PC-9 (cell line): ENCODE measurements at regions not wholly inside any gene's neighbourhood (a gene's known extent, or its start where the extent isn't known, plus 50 kb on each side); places are given as distances from the start of the nearest gene placed in this dataset.

Experiments
- BruUV-seq: library from RNA; stranded (reverse); fragments of 400-500 nt; replicated peaks from 2 replicates; lab custom pipeline; 2021; lab: Mats Ljungman, UMichigan
- CTCF ChIA-PET: fragments of 300-600 bp; sonication (Branson Sonifier 250); formaldehyde crosslinking; loops from one replicate; lab custom pipeline; 2022; ENCODE audit warnings: antibody characterized with exemption; lab: Charles Lee
- POLR2A ChIA-PET: fragments of 300-600 bp; sonication (Branson Sonifier 250); formaldehyde crosslinking; loops from one replicate; lab custom pipeline; 2022; ENCODE audit warnings: antibody characterized with exemption; ENCODE audit not compliant: unreplicated experiment; lab: Charles Lee
- DNase-seq, 2 experiments: peaks; one replicate each; pipeline versions ENCODE4 v3.0.0 to v3.0.0-alpha.2; 2015 to 2022; ENCODE audit warnings: mixed read lengths in 1 of 2
- H2AFZ ChIP-seq: fragments of 200-600 bp; sonication (generic); 2 replicates; pipeline ENCODE4 v1.8.1; 2017; ENCODE audit warnings: antibody characterized with exemption
- H3F3A ChIP-seq: fragments of 200-600 bp; sonication (generic); 2 replicates; pipeline ENCODE4 v1.8.1; 2017; ENCODE audit warnings: antibody characterized with exemption, mild to moderate bottlenecking, low read depth; ENCODE audit not compliant: insufficient read depth
- H3K27ac ChIP-seq: fragments of 200-600 bp; sonication (generic); 2 replicates; pipeline ENCODE4 v1.6.1; 2016; ENCODE audit warnings: mixed run types
- H3K27me3 ChIP-seq: fragments of 200-600 bp; sonication (generic); 2 replicates; pipeline ENCODE4 v1.6.1; 2016; ENCODE audit warnings: low read depth, mixed run types; ENCODE audit not compliant: insufficient read depth
- H3K36me3 ChIP-seq: fragments of 200-600 bp; sonication (generic); 2 replicates; pipeline ENCODE4 v1.6.1; 2016; ENCODE audit warnings: low read depth, mixed run types
- H3K4me1 ChIP-seq: fragments of 200-600 bp; sonication (generic); replicated peaks from 2 replicates; pipeline ENCODE4 v1.6.1; 2016; ENCODE audit warnings: mixed run types; ENCODE audit not compliant: insufficient read depth
- H3K4me2 ChIP-seq: fragments of 200-600 bp; sonication (generic); 2 replicates; pipeline ENCODE4 v1.6.1; 2017; ENCODE audit warnings: mixed run types
- H3K4me3 ChIP-seq: fragments of 200-600 bp; sonication (generic); 2 replicates; pipeline ENCODE4 v1.6.1; 2016; ENCODE audit warnings: mixed run types
- H3K79me2 ChIP-seq: fragments of 200-600 bp; sonication (generic); 2 replicates; pipeline ENCODE4 v1.6.1; 2017; ENCODE audit warnings: low read depth, mixed run types
- H3K9me2 ChIP-seq: fragments of 200-600 bp; sonication (generic); 2 replicates; pipeline ENCODE4 v1.8.1; 2017; ENCODE audit warnings: mild to moderate bottlenecking; ENCODE audit not compliant: insufficient read depth
- H3K9me3 ChIP-seq: fragments of 200-600 bp; sonication (generic); 2 replicates; pipeline ENCODE4 v1.8.1; 2016; ENCODE audit warnings: low read depth; ENCODE audit not compliant: insufficient read depth
- H4K20me1 ChIP-seq: fragments of 200-600 bp; sonication (generic); 2 replicates; pipeline ENCODE4 v1.8.1; 2017; ENCODE audit not compliant: insufficient read depth
- CTCF ChIP-seq: fragments of 200-600 bp; sonication (generic); conservative IDR thresholded peaks from 2 replicates; pipeline ENCODE4 v1.6.1; 2017; ENCODE audit warnings: mixed run types, antibody characterized with exemption, mild to moderate bottlenecking, moderate library complexity
- EZH2 ChIP-seq: fragments of 200-600 bp; sonication (generic); IDR thresholded peaks from 2 replicates; pipeline ENCODE4 v1.8.0; 2017; ENCODE audit warnings: antibody characterized with exemption, low read depth
- intact Hi-C: fragments of 100-400 bp; cut with micrococcal nuclease; formaldehyde crosslinking; loops from one replicate; pipeline ENCODE4 v1.10.0; 2022; ENCODE audit not compliant: unreplicated experiment

DNA sequence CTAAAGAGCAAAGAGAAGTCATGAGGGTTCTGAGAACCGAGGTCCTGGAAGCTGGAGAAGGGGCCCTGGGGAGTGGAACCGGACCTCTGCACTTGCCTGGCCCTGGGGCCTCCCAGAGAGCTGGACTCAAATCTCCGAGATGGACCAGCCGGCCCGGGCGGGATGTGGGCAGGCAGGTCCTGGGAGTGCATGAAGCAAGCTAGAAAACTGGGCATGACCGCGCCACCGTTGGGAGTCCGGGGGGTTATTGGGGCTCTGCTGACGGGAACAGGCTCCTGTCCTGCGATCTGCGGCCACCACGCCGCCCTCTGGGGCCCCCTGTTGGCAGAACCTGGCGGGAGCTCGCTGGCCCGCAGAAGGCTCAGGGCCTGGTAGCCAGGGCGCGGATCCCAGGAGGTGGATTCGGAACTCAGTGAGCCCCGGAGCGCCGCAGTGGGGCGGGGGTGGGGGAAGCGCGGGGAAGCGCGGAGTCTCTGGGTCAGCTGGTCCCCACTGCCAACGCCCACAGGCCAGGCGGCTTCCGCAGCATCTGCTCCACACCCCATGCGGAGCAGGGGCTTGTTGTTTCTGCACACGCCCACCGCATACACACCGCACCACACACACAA, 150.6 kb downstream of the ERCC6L2 start:
- no peaks in the 10 kb centered on the region for H3K9me2 ChIP-seq
- no peaks in the 10 kb centered on the region for H3K4me1 ChIP-seq
- no peaks in the 10 kb centered on the region for H3F3A ChIP-seq
- intact Hi-C loops: no loop called here
- H2AFZ ChIP-seq: no peak overlapping the region
- H3K27ac ChIP-seq: no peak overlapping the region
- TF ChIP-seq EZH2: no peak
- TF ChIP-seq CTCF: no peak
- no peaks in the 10 kb centered on the region for H3K27me3 ChIP-seq
- ChIA-PET CTCF (no interaction called here), POLR2A (no interaction called here)
- no peaks in the 10 kb centered on the region for H3K36me3 ChIP-seq
- H3K4me3 ChIP-seq: no peak overlapping the region
- H3K4me2 ChIP-seq: no peak overlapping the region
- DNase-seq: no peak
- no peaks in the 10 kb centered on the region for H3K9me3 ChIP-seq
- H4K20me1 ChIP-seq: no peaks in the 10 kb centered on the region
- no peaks in the 10 kb centered on the region for H3K79me2 ChIP-seq
- no TSS peak for BruUV-seq

DNA sequence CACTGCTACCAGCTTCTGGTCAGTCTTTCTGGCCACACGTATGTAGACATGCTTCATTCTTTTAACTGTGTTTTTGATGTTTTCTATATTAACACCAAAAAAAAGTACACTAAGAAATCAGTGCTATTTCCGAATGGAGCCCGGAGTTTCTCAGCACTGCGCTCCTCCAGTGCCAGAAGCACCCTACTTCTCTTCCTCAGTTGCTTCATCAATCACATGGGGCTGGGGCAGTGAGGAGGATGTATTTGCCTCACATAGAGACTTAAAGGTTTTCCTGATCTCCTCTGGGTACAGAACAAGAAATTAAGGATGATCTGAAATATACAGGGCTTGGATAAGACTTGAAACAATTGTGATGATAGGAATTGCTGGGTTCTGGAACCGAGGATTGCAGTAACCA, 148.0 kb downstream of the ERCC6L2 start:
- intact Hi-C loops: no loop called here

GRCh38 chr9:96022445-96023051, 147.1 kb downstream of the ERCC6L2 start:
- no peak for TF ChIP-seq CTCF
- no peak for TF ChIP-seq EZH2
- Histone ChIP-seq H3K27ac (no peak overlapping the region), H2AFZ (no peak overlapping the region), H3K36me3 (no peaks in the 10 kb centered on the region), H3K4me3 (no peak overlapping the region), H3F3A (no peaks in the 10 kb centered on the region), H4K20me1 (no peaks in the 10 kb centered on the region), H3K27me3 (no peaks in the 10 kb centered on the region), H3K4me2 (no peak overlapping the region), H3K4me1 (no peaks in the 10 kb centered on the region), H3K79me2 (no peaks in the 10 kb centered on the region), H3K9me3 (no peaks in the 10 kb centered on the region), H3K9me2 (no peaks in the 10 kb centered on the region)
- POLR2A ChIA-PET: no interaction called here
- no peak for DNase-seq
- intact Hi-C loops: no loop called here
- no TSS peak for BruUV-seq
- CTCF ChIA-PET: no interaction called here

More for the DNA sequence above, 148.0 kb downstream of the ERCC6L2 start:
- Histone ChIP-seq H3K4me3 (no peak overlapping the region), H3K9me2 (no peaks in the 10 kb centered on the region), H3K27me3 (no peaks in the 10 kb centered on the region), H2AFZ (no peak overlapping the region), H3K9me3 (no peaks in the 10 kb centered on the region), H3F3A (no peaks in the 10 kb centered on the region), H3K4me1 (no peaks in the 10 kb centered on the region), H3K36me3 (no peaks in the 10 kb centered on the region), H3K4me2 (no peak overlapping the region), H4K20me1 (no peaks in the 10 kb centered on the region), H3K79me2 (no peaks in the 10 kb centered on the region), H3K27ac (no peak overlapping the region)
- no peak for DNase-seq
- no TSS peak for BruUV-seq
- no peak for TF ChIP-seq CTCF
- no peak for TF ChIP-seq EZH2
- CTCF ChIA-PET: no interaction called here
- POLR2A ChIA-PET: no interaction called here
